Gastroesophageal sphincter (tissue), 3 donors: ENCODE measurements at regions not wholly inside any gene's neighbourhood (a gene's known extent, or its start where the extent isn't known, plus 50 kb on each side); places are given as distances from the start of the nearest gene placed in this dataset.

Experiments
- POLR2A ChIP-seq, 2 donors: fragments of 450-650 bp; IDR thresholded peaks; one replicate each; pipeline ENCODE4 v1.6.1; 2017; ENCODE audit warnings: antibody characterized with exemption in 2 of 2, mild to moderate bottlenecking in 2 of 2, moderate library complexity in 1 of 2
- POLR2AphosphoS5 ChIP-seq: sonication (generic); formaldehyde crosslinking; IDR thresholded peaks from one replicate; pipeline ENCODE4 v1.6.1; 2017; ENCODE audit warnings: antibody characterized with exemption
- TF ChIP-seq, protein P1 (sequence below), 4 experiments: fragments of 200-600 bp in 2 of 4; fragments of 450-650 bp in 2 of 4; sonication (generic) in 1 of 4; IDR thresholded peaks; one replicate each; pipeline ENCODE4 v1.5.1; 2017 to 2019; ENCODE audit warnings: antibody characterized with exemption in 4 of 4, mild to moderate bottlenecking in 2 of 4, moderate library complexity in 2 of 4

DNA sequence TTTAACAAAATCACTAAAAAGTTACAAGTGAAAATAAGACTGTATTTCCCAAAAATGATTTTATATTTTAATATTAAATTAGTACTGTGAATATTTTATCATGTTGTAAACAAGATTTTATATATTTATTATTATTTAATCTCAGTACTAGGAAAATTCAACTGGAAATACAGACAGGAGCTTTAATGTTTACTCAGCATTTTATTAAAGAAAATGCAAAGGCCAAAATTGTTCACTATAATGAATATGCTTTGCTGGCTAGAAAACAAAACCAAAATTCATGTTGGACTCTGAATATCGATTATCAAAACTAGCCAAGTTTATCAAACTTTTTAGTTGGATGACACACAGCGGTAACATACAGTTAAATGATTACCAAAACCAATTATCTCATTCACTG is 782.3 kb downstream of the AMY1C start:
- TF ChIP-seq POLR2AphosphoS5, result no peak
- TF ChIP-seq, protein P1, sequence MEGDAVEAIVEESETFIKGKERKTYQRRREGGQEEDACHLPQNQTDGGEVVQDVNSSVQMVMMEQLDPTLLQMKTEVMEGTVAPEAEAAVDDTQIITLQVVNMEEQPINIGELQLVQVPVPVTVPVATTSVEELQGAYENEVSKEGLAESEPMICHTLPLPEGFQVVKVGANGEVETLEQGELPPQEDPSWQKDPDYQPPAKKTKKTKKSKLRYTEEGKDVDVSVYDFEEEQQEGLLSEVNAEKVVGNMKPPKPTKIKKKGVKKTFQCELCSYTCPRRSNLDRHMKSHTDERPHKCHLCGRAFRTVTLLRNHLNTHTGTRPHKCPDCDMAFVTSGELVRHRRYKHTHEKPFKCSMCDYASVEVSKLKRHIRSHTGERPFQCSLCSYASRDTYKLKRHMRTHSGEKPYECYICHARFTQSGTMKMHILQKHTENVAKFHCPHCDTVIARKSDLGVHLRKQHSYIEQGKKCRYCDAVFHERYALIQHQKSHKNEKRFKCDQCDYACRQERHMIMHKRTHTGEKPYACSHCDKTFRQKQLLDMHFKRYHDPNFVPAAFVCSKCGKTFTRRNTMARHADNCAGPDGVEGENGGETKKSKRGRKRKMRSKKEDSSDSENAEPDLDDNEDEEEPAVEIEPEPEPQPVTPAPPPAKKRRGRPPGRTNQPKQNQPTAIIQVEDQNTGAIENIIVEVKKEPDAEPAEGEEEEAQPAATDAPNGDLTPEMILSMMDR (IDR thresholded peaks at IDR 0.05), result no peak
- TF ChIP-seq POLR2A (IDR thresholded peaks at IDR 0.05), result no peak
